WTC11 (cell line): ENCODE measurements at regions not wholly inside any gene's neighbourhood (a gene's known extent, or its start where the extent isn't known, plus 50 kb on each side); places are given as distances from the start of the nearest gene placed in this dataset.

ENCODE experiments used
- ATAC-seq: fragments of 200-7000 bp; cut with Tn5 transposase; 2 replicates; pipeline ENCODE4 v1.10.0; 2021; ENCODE audit warnings: mild to moderate bottlenecking, moderate library complexity
- CTCF ChIA-PET: fragments of 300-600 bp; sonication (Branson Sonifier 250); formaldehyde crosslinking; loops from one replicate; lab custom pipeline; 2021; ENCODE audit warnings: antibody characterized with exemption; lab: Charles Lee
- POLR2A ChIA-PET: fragments of 350-600 bp; sonication (Branson Sonifier 250); formaldehyde crosslinking; loops from one replicate; lab custom pipeline; 2021; ENCODE audit warnings: antibody characterized with exemption; lab: Charles Lee
- DNase-seq: peaks from one replicate; pipeline ENCODE4 v3.0.0; 2021; ENCODE audit warnings: low spot score
- H3K27ac Mint-ChIP-seq: 2 replicates; pipeline ENCODE4 v1.8.0; 2021; ENCODE audit warnings: mixed read lengths
- H3K27me3 Mint-ChIP-seq: 2 replicates; pipeline ENCODE4 v1.8.0; 2021; ENCODE audit warnings: low read depth, mild to moderate bottlenecking, moderate library complexity, mixed read lengths
- H3K36me3 Mint-ChIP-seq: 2 replicates; pipeline ENCODE4 v1.8.0; 2021; ENCODE audit warnings: mixed read lengths
- H3K4me1 Mint-ChIP-seq: 2 replicates; pipeline ENCODE4 v1.8.0; 2022; ENCODE audit warnings: mixed read lengths
- H3K4me3 Mint-ChIP-seq: 2 replicates; pipeline ENCODE4 v1.8.0; 2021; ENCODE audit warnings: mild to moderate bottlenecking, moderate library complexity, mixed read lengths
- H3K9me3 Mint-ChIP-seq: 2 replicates; pipeline ENCODE4 v1.8.0; 2021; ENCODE audit warnings: mixed read lengths
- ATF1 ChIP-seq: sonication (generic); formaldehyde crosslinking; IDR thresholded peaks from 2 replicates; pipeline ENCODE4 v1.8.1; 2023; ENCODE audit warnings: mild to moderate bottlenecking, moderate library complexity, missing genetic modification reagents
- ATF3 ChIP-seq: sonication (generic); formaldehyde crosslinking; conservative IDR thresholded peaks from 2 replicates; pipeline ENCODE4 v1.8.1; 2022; ENCODE audit warnings: mild to moderate bottlenecking, missing genetic modification reagents
- ATF6 ChIP-seq: sonication (generic); formaldehyde crosslinking; IDR thresholded peaks from 2 replicates; pipeline ENCODE4 v1.8.1; 2023; ENCODE audit warnings: mild to moderate bottlenecking, missing genetic modification reagents
- ELF4 ChIP-seq: sonication (generic); formaldehyde crosslinking; IDR thresholded peaks from 2 replicates; pipeline ENCODE4 v1.8.1; 2022; ENCODE audit warnings: low read depth, mild to moderate bottlenecking, moderate library complexity, missing genetic modification reagents
- IRF1 ChIP-seq: sonication (generic); formaldehyde crosslinking; IDR thresholded peaks from 2 replicates; pipeline ENCODE4 v1.8.0; 2023; ENCODE audit warnings: missing genetic modification reagents
- JUN ChIP-seq: sonication (generic); formaldehyde crosslinking; IDR thresholded peaks from 2 replicates; pipeline ENCODE4 v1.8.0; 2023; ENCODE audit warnings: mild to moderate bottlenecking, missing genetic modification reagents
- MLX ChIP-seq: sonication (generic); formaldehyde crosslinking; IDR thresholded peaks from 2 replicates; pipeline ENCODE4 v1.8.1; 2023; ENCODE audit warnings: mild to moderate bottlenecking, missing genetic modification reagents, moderate library complexity
- MXD4 ChIP-seq: fragments of 250-450 bp; sonication (Bioruptor Pico); IDR thresholded peaks from 2 replicates; pipeline ENCODE4 v1.8.0; 2021; ENCODE audit warnings: mild to moderate bottlenecking, moderate library complexity, borderline replicate concordance
- MYBL2 ChIP-seq: sonication (generic); formaldehyde crosslinking; IDR thresholded peaks from 2 replicates; pipeline ENCODE4 v1.8.1; 2023; ENCODE audit warnings: mild to moderate bottlenecking, moderate library complexity, missing genetic modification reagents
- NFE2L1 ChIP-seq: sonication (generic); formaldehyde crosslinking; IDR thresholded peaks from 2 replicates; pipeline ENCODE4 v1.8.1; 2023; ENCODE audit warnings: missing genetic modification reagents
- NR1H2 ChIP-seq: sonication (generic); formaldehyde crosslinking; IDR thresholded peaks from 2 replicates; pipeline ENCODE4 v1.9.0; 2021; ENCODE audit warnings: mild to moderate bottlenecking, moderate library complexity, missing genetic modification reagents
- OVOL2 ChIP-seq: fragments of 250-450 bp; sonication (Bioruptor Pico); IDR thresholded peaks from 2 replicates; pipeline ENCODE4 v1.9.0; 2021; ENCODE audit warnings: mild to moderate bottlenecking, borderline replicate concordance
- SMAD3 ChIP-seq: sonication (generic); formaldehyde crosslinking; IDR thresholded peaks from 2 replicates; pipeline ENCODE4 v1.8.0; 2022; ENCODE audit warnings: missing genetic modification reagents, mild to moderate bottlenecking, borderline replicate concordance
- SMAD4 ChIP-seq: sonication (generic); formaldehyde crosslinking; IDR thresholded peaks from 2 replicates; pipeline ENCODE4 v1.8.0; 2022; ENCODE audit warnings: mild to moderate bottlenecking, missing genetic modification reagents
- SOX15 ChIP-seq: fragments of 250-450 bp; sonication (Bioruptor Pico); IDR thresholded peaks from 2 replicates; pipeline ENCODE4 v1.9.0; 2021; ENCODE audit warnings: mild to moderate bottlenecking
- TCF7 ChIP-seq: sonication (generic); formaldehyde crosslinking; IDR thresholded peaks from 2 replicates; pipeline ENCODE4 v1.8.0; 2022; ENCODE audit warnings: mild to moderate bottlenecking, low read depth, missing genetic modification reagents, moderate library complexity
- TEAD4 ChIP-seq: sonication (generic); formaldehyde crosslinking; IDR thresholded peaks from 2 replicates; pipeline ENCODE4 v1.8.0; 2022; ENCODE audit warnings: mild to moderate bottlenecking, missing genetic modification reagents
- TP53 ChIP-seq: sonication (generic); formaldehyde crosslinking; IDR thresholded peaks from 2 replicates; pipeline ENCODE4 v1.8.1; 2023; ENCODE audit warnings: mild to moderate bottlenecking, missing genetic modification reagents
- ZNF232 ChIP-seq: sonication (generic); formaldehyde crosslinking; IDR thresholded peaks from 2 replicates; pipeline ENCODE4 v1.8.0; 2022; ENCODE audit warnings: mild to moderate bottlenecking, missing genetic modification reagents
- ZNF396 ChIP-seq: fragments of 250-450 bp; sonication (Bioruptor Pico); IDR thresholded peaks from 2 replicates; pipeline ENCODE4 v1.8.0; 2021; ENCODE audit warnings: mild to moderate bottlenecking, moderate library complexity, borderline replicate concordance
- ZNF416 ChIP-seq: fragments of 250-450 bp; sonication (Bioruptor Pico); IDR thresholded peaks from 2 replicates; pipeline ENCODE4 v1.9.0; 2021; ENCODE audit warnings: mild to moderate bottlenecking, inconsistent platforms
- TF ChIP-seq, protein P1 (sequence below): sonication (generic); formaldehyde crosslinking; IDR thresholded peaks from 2 replicates; pipeline ENCODE4 v1.8.0; 2022; ENCODE audit warnings: mild to moderate bottlenecking, missing genetic modification reagents
- TF ChIP-seq, protein P2 (sequence below): sonication (generic); formaldehyde crosslinking; IDR thresholded peaks from 2 replicates; pipeline ENCODE4 v1.8.1; 2022; ENCODE audit warnings: low read depth, missing genetic modification reagents, borderline replicate concordance
- TF ChIP-seq, protein P3 (sequence below): fragments of 250-450 bp; sonication (Bioruptor Pico); conservative IDR thresholded peaks from 2 replicates; pipeline ENCODE4 v1.9.0; 2021; ENCODE audit warnings: mild to moderate bottlenecking

- TF ChIP-seq, protein P1, sequence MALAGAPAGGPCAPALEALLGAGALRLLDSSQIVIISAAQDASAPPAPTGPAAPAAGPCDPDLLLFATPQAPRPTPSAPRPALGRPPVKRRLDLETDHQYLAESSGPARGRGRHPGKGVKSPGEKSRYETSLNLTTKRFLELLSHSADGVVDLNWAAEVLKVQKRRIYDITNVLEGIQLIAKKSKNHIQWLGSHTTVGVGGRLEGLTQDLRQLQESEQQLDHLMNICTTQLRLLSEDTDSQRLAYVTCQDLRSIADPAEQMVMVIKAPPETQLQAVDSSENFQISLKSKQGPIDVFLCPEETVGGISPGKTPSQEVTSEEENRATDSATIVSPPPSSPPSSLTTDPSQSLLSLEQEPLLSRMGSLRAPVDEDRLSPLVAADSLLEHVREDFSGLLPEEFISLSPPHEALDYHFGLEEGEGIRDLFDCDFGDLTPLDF (CRISPR knock-in tag): no peak
- no peak for TF ChIP-seq TEAD4 (CRISPR knock-in tag)
- no peak for TF ChIP-seq ATF6
Measured at GRCh38 chr11:81966340-81966739, 767.3 kb downstream of the FAM181B start (continued).

GRCh38 chr11:81963018-81963417 lies 770.6 kb downstream of the FAM181B start:
- TF ChIP-seq, protein P2, sequence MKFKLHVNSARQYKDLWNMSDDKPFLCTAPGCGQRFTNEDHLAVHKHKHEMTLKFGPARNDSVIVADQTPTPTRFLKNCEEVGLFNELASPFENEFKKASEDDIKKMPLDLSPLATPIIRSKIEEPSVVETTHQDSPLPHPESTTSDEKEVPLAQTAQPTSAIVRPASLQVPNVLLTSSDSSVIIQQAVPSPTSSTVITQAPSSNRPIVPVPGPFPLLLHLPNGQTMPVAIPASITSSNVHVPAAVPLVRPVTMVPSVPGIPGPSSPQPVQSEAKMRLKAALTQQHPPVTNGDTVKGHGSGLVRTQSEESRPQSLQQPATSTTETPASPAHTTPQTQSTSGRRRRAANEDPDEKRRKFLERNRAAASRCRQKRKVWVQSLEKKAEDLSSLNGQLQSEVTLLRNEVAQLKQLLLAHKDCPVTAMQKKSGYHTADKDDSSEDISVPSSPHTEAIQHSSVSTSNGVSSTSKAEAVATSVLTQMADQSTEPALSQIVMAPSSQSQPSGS (CRISPR knock-in tag): no peak
- TF ChIP-seq ATF3 (CRISPR knock-in tag) (no peak), JUN (CRISPR knock-in tag) (no peak), MYBL2 (CRISPR knock-in tag) (no peak), NFE2L1 (CRISPR knock-in tag) (no peak), ZNF416 (CRISPR knock-in tag) (no peak), ATF1 (CRISPR knock-in tag) (no peak), SMAD4 (CRISPR knock-in tag) (no peak), ZNF396 (CRISPR knock-in tag) (no peak), SOX15 (no peak), MXD4 (CRISPR knock-in tag) (no peak), TCF7 (CRISPR knock-in tag) (no peak), NR1H2 (CRISPR knock-in tag) (no peak)
- TF ChIP-seq, protein P3, sequence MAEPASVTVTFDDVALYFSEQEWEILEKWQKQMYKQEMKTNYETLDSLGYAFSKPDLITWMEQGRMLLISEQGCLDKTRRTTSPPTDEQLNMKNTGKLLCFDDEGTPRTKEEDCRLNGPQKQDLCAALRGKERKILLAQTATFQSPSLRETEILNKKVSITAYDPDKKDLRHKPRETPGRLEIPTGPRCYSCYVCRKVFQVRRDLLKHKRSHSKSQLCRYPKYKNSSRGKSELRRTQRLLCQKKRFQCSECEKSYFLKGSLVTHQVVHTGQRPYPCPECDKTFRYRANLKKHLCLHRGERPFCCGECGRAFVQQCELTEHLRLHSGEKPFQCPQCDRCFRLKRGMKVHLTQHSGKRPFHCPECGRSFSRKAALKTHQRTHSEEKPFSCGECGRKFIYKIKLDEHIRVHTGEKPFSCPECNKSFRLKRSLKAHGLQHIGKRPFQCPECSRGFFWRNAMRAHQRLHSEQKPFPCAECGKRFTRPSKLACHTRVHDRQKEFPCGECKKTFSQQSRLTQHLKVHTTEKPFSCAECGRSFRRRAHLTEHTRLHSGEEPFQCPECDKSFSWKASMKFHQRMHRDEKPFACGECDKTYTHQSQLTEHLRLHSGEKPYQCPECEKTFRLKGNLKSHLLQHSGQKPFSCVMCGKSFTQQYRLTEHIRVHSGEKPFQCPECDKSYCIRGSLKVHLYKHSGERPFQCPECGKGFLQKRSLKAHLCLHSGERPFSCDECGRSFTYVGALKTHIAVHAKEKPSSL (CRISPR knock-in tag): no peak
- Mint-ChIP-seq H3K4me3 (no peak overlapping the region), H3K27me3 (no peaks in the 10 kb centered on the region), H3K9me3 (no peaks in the 10 kb centered on the region), H3K27ac (no peak overlapping the region), H3K36me3 (no peaks in the 10 kb centered on the region), H3K4me1 (peaks cover 9% of the 10 kb centered on the region)
- ChIA-PET CTCF (no interaction called here), POLR2A (no interaction called here)
- ATAC-seq (no peak), DNase-seq (no peak)

DNA sequence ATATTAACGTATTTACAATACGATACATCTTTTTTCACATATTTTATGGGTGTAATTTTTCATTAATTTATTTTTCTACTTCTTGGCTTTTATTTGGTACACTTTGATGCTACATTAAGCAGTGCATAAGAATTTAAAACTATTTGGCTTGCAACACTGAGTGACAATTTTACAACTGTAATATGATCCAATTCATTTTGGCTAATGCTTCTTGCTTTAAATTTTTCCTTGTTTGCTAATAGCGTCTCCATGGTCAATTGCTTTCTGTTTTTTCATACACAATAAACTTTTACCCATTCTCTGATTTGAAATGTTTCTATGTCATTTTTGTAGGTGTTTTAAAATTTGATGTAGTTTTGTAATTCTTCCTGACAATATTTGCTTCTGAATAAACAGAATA lies 773.2 kb downstream of the FAM181B start:
- ATAC-seq (no peak), DNase-seq (no peak)
- Mint-ChIP-seq H3K4me1 (peaks cover 9% of the 10 kb centered on the region), H3K36me3 (peaks cover 4% of the 10 kb centered on the region; the same call in 1 of the 2 replicates), H3K27ac (no peak overlapping the region), H3K9me3 (peaks cover 13% of the 10 kb centered on the region), H3K27me3 (no peaks in the 10 kb centered on the region), H3K4me3 (no peak overlapping the region)
- CTCF ChIA-PET: no interaction called here
- POLR2A ChIA-PET: no interaction called here
- TF ChIP-seq ELF4 (CRISPR knock-in tag): no peak
- TF ChIP-seq TP53 (CRISPR knock-in tag): no peak
- no peak for TF ChIP-seq MLX (CRISPR knock-in tag)
- no peak for TF ChIP-seq ATF1 (CRISPR knock-in tag)
- TF ChIP-seq IRF1 (CRISPR knock-in tag): no peak
- TF ChIP-seq SMAD3 (CRISPR knock-in tag): no peak
- TF ChIP-seq OVOL2 (CRISPR knock-in tag): no peak
- no peak for TF ChIP-seq ZNF232 (CRISPR knock-in tag)
